ENCODE measurements at regions not wholly inside any gene's neighbourhood (a gene's known extent, or its start where the extent isn't known, plus 50 kb on each side); places are given as distances from the start of the nearest gene placed in this dataset.
A peak's percentile ranks its signal among the peaks of the same experiment; 100 is the strongest.

- no peak overlapping the region for H3K27ac ChIP-seq (ENCODE audit: low read depth, low read length)
- peaks cover 2 to 20% of the 10 kb centered on the region in 2 donors for H3K4me1 ChIP-seq (ENCODE audit: control insufficient read depth in 2 of 2, insufficient read depth in 2 of 2, low read length in 2 of 2)
- intact Hi-C loops (cut with micrococcal nuclease), result loop anchor here in 1 of 2 donors (5.0 to 10.0 kb wide), 2 partner anchors 669 to 1287 kb away; no protein-coding TSS in a partner anchor
- ATAC-seq (no peak), DNase-seq (no peak)
- H3K36me3 ChIP-seq (ENCODE audit: control insufficient read depth in 2 of 3, insufficient read depth in 3 of 3, low read length in 3 of 3), result no peaks in the 10 kb centered on the region
- Mint-ChIP-seq H3K4me1 (peaks cover 18 to 38% (median 29%) of the 10 kb centered on the region in 7 donors), H3K27me3 (peaks cover 39 to 56% (median 49%) of the 10 kb centered on the region in 5 donors), H3K4me3 (peak overlapping the region in 2 of 10 donors; percentile 15 to 45), H3K36me3 (peaks cover 0 to 5% (median under 1%) of the 10 kb centered on the region in 5 donors), H3K27ac (no peak overlapping the region), H3K9me3 (peaks cover 0 to 18% (median 0%) of the 10 kb centered on the region in 11 donors)
- CTCF ChIA-PET, result no interaction called here
- H3K9me3 ChIP-seq (ENCODE audit: control insufficient read depth in 2 of 3, low read length in 3 of 3), result no peaks in the 10 kb centered on the region
- POLR2A ChIA-PET, result no interaction called here
- H3K4me3 ChIP-seq (ENCODE audit: low read length), result no peak overlapping the region
- H3K27me3 ChIP-seq (ENCODE audit: control insufficient read depth in 2 of 2, insufficient read depth in 2 of 2, low read length in 2 of 2), result peaks cover 9 to 48% of the 10 kb centered on the region in 2 donors
Measured at GRCh38 chr11:16611401-16611921, 127.0 kb upstream of the C11orf58 start.

DNA sequence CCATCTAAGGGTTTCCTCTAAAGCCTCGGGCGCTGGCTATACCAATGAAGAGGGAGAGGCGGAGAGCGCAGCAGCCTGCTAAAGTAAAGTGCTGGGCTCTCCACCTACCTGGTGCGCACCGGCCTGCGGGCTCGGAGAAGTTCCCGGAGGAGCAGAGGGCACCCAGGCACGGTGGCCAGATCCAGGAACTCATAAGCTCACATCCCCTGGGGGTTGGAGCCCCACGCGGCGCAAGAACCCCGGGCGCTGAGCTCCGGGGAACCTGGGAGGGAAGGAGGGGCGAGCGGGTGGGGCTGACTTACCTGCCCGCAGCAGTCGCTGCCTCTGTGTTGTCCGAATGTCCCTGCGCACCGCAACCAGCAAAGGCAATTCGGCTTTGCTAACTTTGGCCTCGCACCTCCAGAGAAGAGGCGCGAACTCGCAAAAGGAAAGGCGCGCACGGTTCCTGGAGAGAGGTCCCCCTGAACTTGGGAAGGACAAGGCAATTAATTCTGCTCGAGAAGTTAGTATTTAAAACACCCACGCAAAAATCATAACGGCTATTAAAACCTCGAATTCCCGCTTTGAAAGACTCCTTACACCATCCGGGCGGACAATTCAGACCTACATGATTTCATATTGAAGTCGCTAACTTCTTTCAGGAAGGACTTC, 127.6 kb upstream of the C11orf58 start:
- no peak overlapping the region for H3K27ac ChIP-seq (ENCODE audit: low read depth, low read length)
- no peak overlapping the region for H3K27ac Mint-ChIP-seq
- H3K4me3 ChIP-seq (ENCODE audit: low read length), result no peak overlapping the region
- no peaks in the 10 kb centered on the region for H3K36me3 ChIP-seq (ENCODE audit: control insufficient read depth in 2 of 3, insufficient read depth in 3 of 3, low read length in 3 of 3)
- DNase-seq (no peak), ATAC-seq (no peak)
- peak overlapping the region in 2 of 10 donors; percentile 15 to 40 for H3K4me3 Mint-ChIP-seq
- peaks cover 42 to 58% (median 52%) of the 10 kb centered on the region in 5 donors for H3K27me3 Mint-ChIP-seq
- ChIA-PET CTCF (no interaction called here), POLR2A (no interaction called here)
- peaks cover 9 to 44% of the 10 kb centered on the region in 2 donors for H3K27me3 ChIP-seq (ENCODE audit: control insufficient read depth in 2 of 2, insufficient read depth in 2 of 2, low read length in 2 of 2)
- H3K9me3 Mint-ChIP-seq, result peaks cover 0 to 23% (median 5%) of the 10 kb centered on the region in 11 donors
- H3K9me3 ChIP-seq (ENCODE audit: control insufficient read depth in 2 of 3, low read length in 3 of 3), result no peaks in the 10 kb centered on the region
- peaks cover 4 to 24% of the 10 kb centered on the region in 2 donors for H3K4me1 ChIP-seq (ENCODE audit: control insufficient read depth in 2 of 2, insufficient read depth in 2 of 2, low read length in 2 of 2)
- peaks cover 24 to 44% (median 35%) of the 10 kb centered on the region in 7 donors for H3K4me1 Mint-ChIP-seq
- intact Hi-C loops (cut with micrococcal nuclease), result loop anchor here in 1 of 2 donors (5.0 to 10.0 kb wide), 2 partner anchors 669 to 1286 kb away; no protein-coding TSS in a partner anchor
- peaks cover 0 to 5% (median 4%) of the 10 kb centered on the region in 5 donors for H3K36me3 Mint-ChIP-seq

GRCh38 chr11:16610213-16610737, 128.2 kb upstream of the C11orf58 start:
- peaks cover 11 to 44% of the 10 kb centered on the region in 2 donors for H3K27me3 ChIP-seq (ENCODE audit: control insufficient read depth in 2 of 2, insufficient read depth in 2 of 2, low read length in 2 of 2)
- H3K27ac ChIP-seq (ENCODE audit: low read depth, low read length), result no peak overlapping the region
- Mint-ChIP-seq H3K9me3 (peaks cover 0 to 23% (median 6%) of the 10 kb centered on the region in 11 donors), H3K4me1 (peaks cover 26 to 50% (median 41%) of the 10 kb centered on the region in 7 donors), H3K27me3 (peaks cover 42 to 58% (median 52%) of the 10 kb centered on the region in 5 donors), H3K27ac (peak overlapping the region in 1 of 9 donors; percentile 43), H3K36me3 (peaks cover 0 to 5% (median 4%) of the 10 kb centered on the region in 5 donors), H3K4me3 (no peak overlapping the region)
- no peak for ATAC-seq
- peaks cover 4 to 30% of the 10 kb centered on the region in 2 donors for H3K4me1 ChIP-seq (ENCODE audit: control insufficient read depth in 2 of 2, insufficient read depth in 2 of 2, low read length in 2 of 2)
- no peaks in the 10 kb centered on the region for H3K36me3 ChIP-seq (ENCODE audit: control insufficient read depth in 2 of 3, insufficient read depth in 3 of 3, low read length in 3 of 3)
- DNase-seq, result no peak
- ChIA-PET POLR2A (interaction anchor here (0.5 kb wide), 1 partner anchor 127 kb away, joined by 3 read pairs; no protein-coding TSS in a partner anchor), CTCF (no interaction called here)
- intact Hi-C loops (cut with micrococcal nuclease), result loop anchor here in 1 of 2 donors (5.0 to 10.0 kb wide), 2 partner anchors 668 to 1285 kb away; no protein-coding TSS in a partner anchor
- H3K9me3 ChIP-seq (ENCODE audit: control insufficient read depth in 2 of 3, low read length in 3 of 3), result no peaks in the 10 kb centered on the region
- no peak overlapping the region for H3K4me3 ChIP-seq (ENCODE audit: low read length)

DNA sequence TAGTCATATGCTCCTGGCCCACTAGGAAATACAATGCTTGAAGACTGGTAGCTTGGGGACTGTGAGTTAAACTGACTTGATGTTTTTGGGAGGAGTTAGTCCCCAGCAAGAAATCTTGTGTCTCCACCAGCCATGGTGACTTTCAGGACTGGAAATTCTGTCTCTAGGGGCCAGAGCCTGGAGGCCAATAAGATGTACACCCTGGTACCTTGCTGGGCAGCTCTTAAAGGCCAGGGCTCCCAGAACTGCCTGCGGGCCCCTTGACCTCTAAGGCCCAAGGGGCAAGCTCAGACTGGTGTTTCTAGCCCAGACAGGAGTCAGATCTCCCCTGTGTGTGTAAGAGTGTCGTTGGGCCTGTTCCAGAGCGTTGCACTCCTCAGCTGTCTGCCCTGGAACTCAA, 128.7 kb upstream of the C11orf58 start:
- no peaks in the 10 kb centered on the region for H3K9me3 ChIP-seq (ENCODE audit: control insufficient read depth in 2 of 3, low read length in 3 of 3)
- intact Hi-C loops (cut with micrococcal nuclease), result loop anchor here in 1 of 2 donors (5.0 to 10.0 kb wide), 2 partner anchors 667 to 1285 kb away; no protein-coding TSS in a partner anchor
- no peak for ATAC-seq
- Mint-ChIP-seq H3K27ac (no peak overlapping the region), H3K9me3 (peaks cover 0 to 23% (median 6%) of the 10 kb centered on the region in 11 donors), H3K4me1 (peaks cover 27 to 54% (median 44%) of the 10 kb centered on the region in 7 donors), H3K36me3 (peaks cover 0 to 5% (median 4%) of the 10 kb centered on the region in 5 donors), H3K4me3 (no peak overlapping the region), H3K27me3 (peaks cover 40 to 58% (median 50%) of the 10 kb centered on the region in 5 donors)
- peaks cover 11 to 44% of the 10 kb centered on the region in 2 donors for H3K27me3 ChIP-seq (ENCODE audit: control insufficient read depth in 2 of 2, insufficient read depth in 2 of 2, low read length in 2 of 2)
- peaks cover 5 to 35% of the 10 kb centered on the region in 2 donors for H3K4me1 ChIP-seq (ENCODE audit: control insufficient read depth in 2 of 2, insufficient read depth in 2 of 2, low read length in 2 of 2)
- ChIA-PET POLR2A (interaction anchor here (0.5 kb wide), 1 partner anchor 128 kb away, joined by 3 read pairs; no protein-coding TSS in a partner anchor), CTCF (no interaction called here)
- no peak for DNase-seq
- H3K36me3 ChIP-seq (ENCODE audit: control insufficient read depth in 2 of 3, insufficient read depth in 3 of 3, low read length in 3 of 3), result no peaks in the 10 kb centered on the region
- no peak overlapping the region for H3K4me3 ChIP-seq (ENCODE audit: low read length)
- H3K27ac ChIP-seq (ENCODE audit: low read depth, low read length), result no peak overlapping the region

DNA sequence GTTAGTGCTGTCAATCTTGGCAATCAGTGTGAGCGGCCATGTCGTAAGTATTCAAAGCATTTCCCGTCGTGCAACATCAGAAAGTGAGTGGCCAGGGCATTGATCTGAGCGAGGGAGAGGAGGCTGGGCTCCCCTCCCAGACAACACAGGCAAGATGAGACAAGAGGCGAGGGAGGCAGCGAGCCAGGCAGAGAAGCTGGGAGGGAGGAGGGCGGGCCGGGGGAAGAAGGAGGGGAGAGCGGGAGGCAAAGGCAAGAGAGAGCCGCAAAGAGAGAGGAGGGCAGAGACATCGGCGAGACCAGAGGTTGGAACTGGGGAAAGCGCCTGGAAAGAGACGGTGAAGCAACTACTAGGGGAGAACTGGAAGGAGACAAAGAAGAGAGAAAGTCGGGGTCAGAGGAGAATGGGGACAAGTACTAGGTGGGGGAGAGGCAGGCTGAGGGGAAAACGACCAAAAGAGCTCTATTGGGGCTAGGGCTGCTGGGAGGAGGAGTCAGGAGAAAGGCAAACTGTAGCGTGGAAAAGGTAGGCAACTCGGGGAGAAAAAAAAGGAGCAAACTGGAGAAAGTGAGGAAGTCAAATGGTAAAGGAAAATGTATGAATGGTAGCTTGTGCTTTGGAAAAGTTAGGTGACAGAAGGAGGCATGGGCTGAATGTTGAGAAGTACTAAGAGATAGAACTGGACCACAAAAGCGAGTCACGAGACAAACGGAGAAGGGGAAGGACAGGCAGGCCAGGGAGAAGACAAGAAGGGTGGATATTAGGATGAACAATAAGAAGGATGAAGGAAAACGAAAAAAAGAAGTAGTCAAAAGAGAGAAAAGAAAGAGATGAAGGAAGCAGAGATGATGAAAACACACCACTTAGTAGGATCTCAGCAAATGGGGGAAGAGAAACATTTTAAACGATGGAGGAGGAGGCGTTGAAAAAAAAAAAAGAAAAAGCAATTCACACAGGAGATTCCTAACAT, 130.5 kb upstream of the C11orf58 start:
- H3K27me3 ChIP-seq (ENCODE audit: control insufficient read depth in 2 of 2, insufficient read depth in 2 of 2, low read length in 2 of 2), result peaks cover 11 to 38% of the 10 kb centered on the region in 2 donors
- CTCF ChIA-PET, result no interaction called here
- ATAC-seq (no peak), DNase-seq (no peak)
- no peaks in the 10 kb centered on the region for H3K9me3 ChIP-seq (ENCODE audit: control insufficient read depth in 2 of 3, low read length in 3 of 3)
- no peak overlapping the region for H3K27ac Mint-ChIP-seq
- no peak overlapping the region for H3K27ac ChIP-seq (ENCODE audit: low read depth, low read length)
- H3K4me1 ChIP-seq (ENCODE audit: control insufficient read depth in 2 of 2, insufficient read depth in 2 of 2, low read length in 2 of 2), result peaks cover 12 to 32% of the 10 kb centered on the region in 2 donors
- H3K4me3 Mint-ChIP-seq, result no peak overlapping the region
- H3K4me3 ChIP-seq (ENCODE audit: low read length), result no peak overlapping the region
- H3K4me1 Mint-ChIP-seq, result peaks cover 21 to 51% (median 46%) of the 10 kb centered on the region in 7 donors
- peaks cover 0 to 23% (median 6%) of the 10 kb centered on the region in 11 donors for H3K9me3 Mint-ChIP-seq
- no peaks in the 10 kb centered on the region for H3K36me3 ChIP-seq (ENCODE audit: control insufficient read depth in 2 of 3, insufficient read depth in 3 of 3, low read length in 3 of 3)
- intact Hi-C loops (cut with micrococcal nuclease), result no loop called here
- peaks cover 0 to 5% (median 4%) of the 10 kb centered on the region in 5 donors for H3K36me3 Mint-ChIP-seq
- POLR2A ChIA-PET, result no interaction called here
- H3K27me3 Mint-ChIP-seq, result peaks cover 42 to 56% (median 53%) of the 10 kb centered on the region in 5 donors

Data from naive thymus-derived CD4-positive, alpha-beta T cell (primary cell).